Memory B cell (primary cell): ENCODE measurements at regions not wholly inside any gene's neighbourhood (a gene's known extent, or its start where the extent isn't known, plus 50 kb on each side); places are given as distances from the start of the nearest gene placed in this dataset.
"Not testable (repeated sequence)": the region's sequence is repeated elsewhere in the genome, so short reads cannot be mapped to it uniquely, and the experiment has no call there.

Source experiments
- ATAC-seq: fragments of 150-1000 bp; cut with Tn5 transposase; 2 replicates; pipeline ENCODE4 v1.10.0; 2021; ENCODE audit warnings: low read depth, mild to moderate bottlenecking, moderate library complexity
- DNase-seq, 2 donors: peaks; one replicate each; pipeline ENCODE4 v3.0.0; 2022; ENCODE audit warnings: low spot score in 2 of 2
- H3K27ac Mint-ChIP-seq: one replicate; pipeline ENCODE4 v1.8.0; 2022; ENCODE audit warnings: mild to moderate bottlenecking, moderate library complexity, mixed read lengths
- H3K27me3 Mint-ChIP-seq: one replicate; pipeline ENCODE4 v1.8.0; 2022; ENCODE audit warnings: mixed read lengths
- H3K36me3 Mint-ChIP-seq: one replicate; pipeline ENCODE4 v1.8.0; 2022; ENCODE audit warnings: mild to moderate bottlenecking, mixed read lengths
- H3K4me1 Mint-ChIP-seq: one replicate; pipeline ENCODE4 v1.8.0; 2022; ENCODE audit warnings: mixed read lengths
- H3K4me3 Mint-ChIP-seq: one replicate; pipeline ENCODE4 v1.8.0; 2022; ENCODE audit warnings: mild to moderate bottlenecking, moderate library complexity, mixed read lengths
- H3K9me3 Mint-ChIP-seq: one replicate; pipeline ENCODE4 v1.8.0; 2022; ENCODE audit warnings: mixed read lengths

GRCh38 chr12:114852976-114853529 is 169.1 kb upstream of the TBX3 start:
- Mint-ChIP-seq H3K27me3 (peaks cover 2% of the 10 kb centered on the region), H3K4me3 (no peak overlapping the region), H3K27ac (no peak overlapping the region), H3K9me3 (peaks cover 13% of the 10 kb centered on the region), H3K4me1 (no peaks in the 10 kb centered on the region), H3K36me3 (no peaks in the 10 kb centered on the region)
- no peak for DNase-seq
- no peak for ATAC-seq

GRCh38 chr12:114851981-114852380 is 168.0 kb upstream of the TBX3 start:
- no peaks in the 10 kb centered on the region for H3K4me1 Mint-ChIP-seq
- H3K27ac Mint-ChIP-seq: no peak overlapping the region
- H3K4me3 Mint-ChIP-seq: no peak overlapping the region
- peaks cover 2% of the 10 kb centered on the region for H3K27me3 Mint-ChIP-seq
- DNase-seq: no peak
- H3K36me3 Mint-ChIP-seq: no peaks in the 10 kb centered on the region
- no peak for ATAC-seq
- peaks cover 13% of the 10 kb centered on the region for H3K9me3 Mint-ChIP-seq

DNA sequence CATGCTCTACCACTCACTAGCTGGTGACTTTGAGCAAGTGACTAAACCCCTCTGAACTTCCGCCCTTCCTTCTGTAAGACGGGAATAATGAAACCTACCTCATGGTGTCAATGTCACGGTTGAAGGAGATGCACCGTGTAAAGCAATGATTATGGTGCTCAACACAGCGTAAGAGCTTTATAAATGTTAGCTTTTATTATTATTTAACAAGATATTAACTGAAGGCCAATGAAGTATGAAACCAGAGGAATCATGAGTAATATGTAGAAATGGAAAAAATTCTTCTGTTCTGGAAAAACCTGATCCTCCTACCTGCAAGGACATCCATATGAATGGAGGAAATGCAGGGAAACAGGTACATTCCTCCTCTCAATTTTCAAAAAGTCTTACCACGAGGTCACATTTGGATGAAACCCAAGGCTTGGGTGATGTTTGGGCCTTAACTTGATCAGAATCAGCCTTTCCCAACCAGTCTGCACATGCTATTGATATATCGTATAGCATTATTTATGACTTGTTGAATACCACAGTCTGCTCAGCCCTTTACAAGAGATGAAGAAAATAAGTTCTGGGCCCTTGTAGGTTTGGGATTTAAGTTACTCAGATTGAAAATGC is 166.8 kb upstream of the TBX3 start:
- peaks cover 13% of the 10 kb centered on the region for H3K9me3 Mint-ChIP-seq
- ATAC-seq (no peak), DNase-seq (no peak)
- no peaks in the 10 kb centered on the region for H3K4me1 Mint-ChIP-seq
- H3K4me3 Mint-ChIP-seq: no peak overlapping the region
- H3K36me3 Mint-ChIP-seq: no peaks in the 10 kb centered on the region
- H3K27ac Mint-ChIP-seq: no peak overlapping the region
- H3K27me3 Mint-ChIP-seq: peaks cover 2% of the 10 kb centered on the region

DNA sequence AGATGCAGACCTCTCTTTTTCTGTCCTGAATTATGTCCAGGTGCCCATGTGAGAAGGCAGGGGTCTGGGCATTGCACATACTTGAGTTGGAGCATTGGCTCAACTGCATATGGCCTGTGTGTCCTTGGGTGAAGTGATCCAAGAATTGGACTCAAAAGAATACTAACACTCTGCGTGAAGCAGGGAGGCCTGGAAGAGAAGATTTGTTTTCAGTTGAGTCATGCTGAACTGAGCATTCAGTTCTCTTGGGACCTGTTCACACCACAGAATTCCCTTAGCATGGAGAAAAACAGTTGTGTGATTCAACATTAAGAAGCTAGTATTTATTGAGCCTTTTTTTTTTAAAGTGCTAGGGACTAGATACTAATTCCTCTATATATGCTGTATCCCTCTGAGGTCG is 164.7 kb upstream of the TBX3 start:
- H3K4me3 Mint-ChIP-seq: no peak overlapping the region
- peaks cover 8% of the 10 kb centered on the region for H3K9me3 Mint-ChIP-seq
- no peaks in the 10 kb centered on the region for H3K36me3 Mint-ChIP-seq
- H3K4me1 Mint-ChIP-seq: no peaks in the 10 kb centered on the region
- H3K27ac Mint-ChIP-seq: no peak overlapping the region
- ATAC-seq (no peak), DNase-seq (no peak)
- peaks cover 2% of the 10 kb centered on the region for H3K27me3 Mint-ChIP-seq

DNA sequence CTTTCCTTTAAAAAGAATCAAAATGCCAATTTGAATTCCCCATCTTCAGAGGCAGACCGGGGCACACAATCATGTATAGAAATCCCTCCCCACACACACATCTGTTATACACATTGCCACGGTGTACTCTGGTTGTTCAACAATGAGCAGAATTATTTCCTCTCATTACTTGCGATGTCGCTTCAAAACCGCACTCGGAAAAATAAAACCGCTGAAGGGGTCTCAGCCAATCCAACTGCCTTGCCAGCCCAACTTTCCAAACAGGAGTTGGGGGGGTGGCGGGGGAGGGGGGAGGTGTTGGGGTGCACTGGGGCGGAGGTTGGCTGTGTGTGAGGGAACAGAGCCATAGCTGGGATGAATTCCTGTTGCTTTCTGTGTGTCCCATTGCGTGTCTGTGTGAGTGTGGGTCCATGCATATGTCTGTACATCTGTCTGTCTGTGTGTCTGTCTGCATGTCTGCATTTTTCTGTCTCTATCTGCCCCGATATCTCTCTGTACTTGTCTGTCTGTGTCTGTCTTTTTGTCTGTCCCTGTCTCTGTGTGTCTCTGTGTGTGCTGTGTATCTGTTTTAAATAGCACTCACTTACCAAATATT is 163.6 kb upstream of the TBX3 start:
- Mint-ChIP-seq H3K36me3 (no peaks in the 10 kb centered on the region), H3K27me3 (peaks cover 2% of the 10 kb centered on the region), H3K4me1 (no peaks in the 10 kb centered on the region), H3K4me3 (no peak overlapping the region), H3K27ac (no peak overlapping the region), H3K9me3 (peaks cover 1% of the 10 kb centered on the region)
- DNase-seq (no peak), ATAC-seq (no peak)

- Mint-ChIP-seq H3K27me3 (peaks cover 2% of the 10 kb centered on the region), H3K9me3 (peaks cover 1% of the 10 kb centered on the region), H3K4me1 (no peaks in the 10 kb centered on the region), H3K36me3 (no peaks in the 10 kb centered on the region), H3K4me3 (no peak overlapping the region), H3K27ac (no peak overlapping the region)
- no peak for DNase-seq
- no peak for ATAC-seq
Observed at GRCh38 chr12:114846771-114847170, 162.8 kb upstream of the TBX3 start.

GRCh38 chr12:114841557-114842251 is 157.7 kb upstream of the TBX3 start:
- no peaks in the 10 kb centered on the region for H3K4me1 Mint-ChIP-seq
- H3K4me3 Mint-ChIP-seq: no peak overlapping the region
- H3K9me3 Mint-ChIP-seq: no peaks in the 10 kb centered on the region
- no peaks in the 10 kb centered on the region for H3K27me3 Mint-ChIP-seq
- ATAC-seq (no peak), DNase-seq (no peak)
- H3K36me3 Mint-ChIP-seq: no peaks in the 10 kb centered on the region
- no peak overlapping the region for H3K27ac Mint-ChIP-seq

GRCh38 chr12:114838480-114838879 is 154.5 kb upstream of the TBX3 start:
- no peak overlapping the region for H3K4me3 Mint-ChIP-seq
- DNase-seq: no peak
- ATAC-seq: no peak

DNA sequence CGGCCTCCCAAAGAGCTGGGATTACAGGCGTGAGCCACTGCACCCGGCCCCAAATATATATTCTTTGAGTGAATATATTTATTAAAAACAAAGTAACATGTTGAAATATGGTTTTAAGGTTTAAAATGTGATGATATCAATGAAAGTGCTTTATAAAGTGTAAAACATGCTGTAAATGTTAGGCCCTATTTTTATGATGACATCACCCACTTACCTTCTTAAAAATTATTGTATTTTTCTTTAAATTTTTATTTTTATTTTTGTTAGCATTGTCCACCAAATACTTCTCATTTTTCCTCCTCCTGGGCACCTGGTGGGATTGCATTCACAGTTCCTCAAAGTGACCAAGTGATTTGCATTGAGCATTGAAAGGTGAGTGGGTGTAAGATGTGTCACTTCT is 152.6 kb upstream of the TBX3 start:
- Mint-ChIP-seq H3K4me3 (no peak overlapping the region), H3K4me1 (no peaks in the 10 kb centered on the region), H3K27ac (no peak overlapping the region), H3K36me3 (no peaks in the 10 kb centered on the region), H3K27me3 (no peaks in the 10 kb centered on the region), H3K9me3 (no peaks in the 10 kb centered on the region)
- ATAC-seq: no peak
- no peak for DNase-seq

More at GRCh38 chr12:114838480-114838879, 154.5 kb upstream of the TBX3 start:
- Mint-ChIP-seq H3K4me1 (no peaks in the 10 kb centered on the region), H3K27me3 (no peaks in the 10 kb centered on the region), H3K27ac (no peak overlapping the region), H3K9me3 (no peaks in the 10 kb centered on the region), H3K36me3 (no peaks in the 10 kb centered on the region)

GRCh38 chr12:114835031-114835430 is 151.1 kb upstream of the TBX3 start:
- ATAC-seq (no peak), DNase-seq (no peak)
- no peak overlapping the region for H3K4me3 Mint-ChIP-seq
- H3K9me3 Mint-ChIP-seq: no peaks in the 10 kb centered on the region
- H3K27ac Mint-ChIP-seq: no peak overlapping the region
- no peaks in the 10 kb centered on the region for H3K4me1 Mint-ChIP-seq
- H3K27me3 Mint-ChIP-seq: no peaks in the 10 kb centered on the region
- no peaks in the 10 kb centered on the region for H3K36me3 Mint-ChIP-seq

DNA sequence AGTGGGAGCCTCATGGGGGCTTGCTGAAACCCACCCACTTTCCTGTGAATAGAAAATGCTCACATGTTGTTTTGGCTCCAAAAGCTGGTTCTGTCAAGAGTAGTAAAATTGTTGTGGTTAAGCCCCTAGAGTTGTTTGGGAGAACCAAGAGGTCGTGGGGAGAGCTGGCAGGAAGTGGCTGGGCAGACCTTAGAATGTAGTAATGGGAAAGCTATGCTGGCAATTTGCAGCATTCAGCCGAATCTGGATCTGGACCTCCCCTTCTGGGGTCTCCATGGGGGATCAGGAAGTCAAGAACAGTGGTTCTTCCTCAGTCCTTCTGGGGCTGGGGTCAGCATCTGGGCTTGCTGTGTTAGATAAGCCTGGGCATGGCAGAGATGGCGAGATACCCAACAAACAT is 150.6 kb upstream of the TBX3 start:
- Mint-ChIP-seq H3K27ac (no peak overlapping the region), H3K36me3 (no peaks in the 10 kb centered on the region), H3K4me1 (no peaks in the 10 kb centered on the region), H3K9me3 (no peaks in the 10 kb centered on the region), H3K27me3 (no peaks in the 10 kb centered on the region), H3K4me3 (no peak overlapping the region)
- ATAC-seq (no peak), DNase-seq (no peak)

- H3K9me3 Mint-ChIP-seq: no peaks in the 10 kb centered on the region
Observed at GRCh38 chr12:114829833-114830232, 145.9 kb upstream of the TBX3 start.

DNA sequence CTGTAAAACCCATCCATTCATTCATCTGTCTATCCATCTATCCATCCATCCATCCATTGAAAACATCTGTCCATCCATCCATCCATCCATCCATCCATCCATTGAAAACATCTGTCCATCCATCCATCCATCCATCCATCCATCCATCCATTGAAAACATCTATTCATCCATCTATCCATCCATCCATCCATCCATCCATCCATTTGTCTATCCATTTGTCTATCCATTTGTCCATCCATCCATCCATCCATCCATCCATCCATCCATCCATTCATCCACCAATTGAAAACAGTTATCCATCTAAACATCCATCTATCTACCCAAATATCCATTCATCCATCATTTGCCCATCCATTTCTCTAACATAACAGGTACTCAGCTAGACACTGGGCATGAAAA is 145.3 kb upstream of the TBX3 start:
- not testable (repeated sequence) for H3K27me3 Mint-ChIP-seq, H3K4me3 Mint-ChIP-seq, H3K9me3 Mint-ChIP-seq, H3K4me1 Mint-ChIP-seq, H3K27ac Mint-ChIP-seq, DNase-seq, ATAC-seq, H3K36me3 Mint-ChIP-seq

More at GRCh38 chr12:114829833-114830232, 145.9 kb upstream of the TBX3 start:
- DNase-seq: no peak
- Mint-ChIP-seq H3K36me3 (no peaks in the 10 kb centered on the region), H3K4me1 (no peaks in the 10 kb centered on the region), H3K4me3 (no peak overlapping the region), H3K27ac (no peak overlapping the region), H3K27me3 (no peaks in the 10 kb centered on the region)
- ATAC-seq: no peak

GRCh38 chr12:114827461-114827860 is 143.5 kb upstream of the TBX3 start:
- H3K9me3 Mint-ChIP-seq: no peaks in the 10 kb centered on the region
- DNase-seq (no peak), ATAC-seq (no peak)
- H3K4me1 Mint-ChIP-seq: no peaks in the 10 kb centered on the region
- no peaks in the 10 kb centered on the region for H3K36me3 Mint-ChIP-seq
- H3K27ac Mint-ChIP-seq: no peak overlapping the region
- no peaks in the 10 kb centered on the region for H3K27me3 Mint-ChIP-seq
- no peak overlapping the region for H3K4me3 Mint-ChIP-seq
